RWPE2 (cell line): ENCODE measurements at regions not wholly inside any gene's neighbourhood (a gene's known extent, or its start where the extent isn't known, plus 50 kb on each side); places are given as distances from the start of the nearest gene placed in this dataset.

Experiments used
- ATAC-seq: fragments of 200-7000 bp; cut with Tn5 transposase; 3 replicates; pipeline ENCODE4 v1.9.1; 2021; ENCODE audit warnings: low read depth
- DNase-seq: peaks from one replicate; pipeline ENCODE4 v3.0.0-alpha.2; 2020; ENCODE audit warnings: low spot score
- H3K27ac ChIP-seq: fragments of 450-650 bp; 2 replicates; pipeline ENCODE4 v1.5.1; 2017; ENCODE audit warnings: mild to moderate bottlenecking; ENCODE audit not compliant: poor library complexity, severe bottlenecking
- H3K27me3 ChIP-seq: fragments of 250-450 bp; sonication (Bioruptor Pico); 2 replicates; pipeline ENCODE4 v1.5.1; 2021; ENCODE audit warnings: mild to moderate bottlenecking, moderate library complexity; ENCODE audit not compliant: insufficient read depth, poor library complexity, severe bottlenecking
- H3K36me3 ChIP-seq: fragments of 250-450 bp; sonication (Bioruptor Pico); 2 replicates; pipeline ENCODE4 v1.5.1; 2020; ENCODE audit warnings: low read depth, mild to moderate bottlenecking, moderate library complexity
- H3K4me1 ChIP-seq: fragments of 250-450 bp; sonication (Bioruptor Pico); 2 replicates; pipeline ENCODE4 v1.5.1; 2021; ENCODE audit warnings: mild to moderate bottlenecking, moderate library complexity; ENCODE audit not compliant: insufficient read depth, poor library complexity, severe bottlenecking
- H3K4me3 ChIP-seq: fragments of 250-450 bp; sonication (Bioruptor Pico); 2 replicates; pipeline ENCODE4 v1.5.1; 2021; ENCODE audit warnings: mild to moderate bottlenecking, moderate library complexity; ENCODE audit not compliant: severe bottlenecking
- H3K9me3 ChIP-seq: fragments of 250-450 bp; sonication (Bioruptor Pico); 2 replicates; pipeline ENCODE4 v1.5.1; 2021; ENCODE audit warnings: mild to moderate bottlenecking, moderate library complexity; ENCODE audit not compliant: severe bottlenecking
- CTCF ChIP-seq: fragments of 450-650 bp; IDR thresholded peaks from one replicate; pipeline ENCODE4 v1.5.1; 2017; ENCODE audit warnings: mild to moderate bottlenecking, moderate library complexity; ENCODE audit not compliant: poor library complexity, severe bottlenecking

- no peaks in the 10 kb centered on the region for H3K9me3 ChIP-seq
- no peaks in the 10 kb centered on the region for H3K36me3 ChIP-seq
- no peak for ATAC-seq
- DNase-seq: no peak
- peaks cover 16% of the 10 kb centered on the region for H3K27me3 ChIP-seq
- H3K4me1 ChIP-seq: no peaks in the 10 kb centered on the region
- no peak overlapping the region for H3K27ac ChIP-seq
- TF ChIP-seq CTCF: no peak
- no peak overlapping the region for H3K4me3 ChIP-seq
Observed at GRCh38 chr7:1344981-1345701, 112.5 kb downstream of the UNCX start.

GRCh38 chr7:1345796-1346755 lies 113.2 kb downstream of the MICALL2 start:
- Histone ChIP-seq H3K27ac (no peak overlapping the region), H3K9me3 (no peaks in the 10 kb centered on the region), H3K4me1 (no peaks in the 10 kb centered on the region), H3K36me3 (no peaks in the 10 kb centered on the region), H3K27me3 (peaks cover 21% of the 10 kb centered on the region), H3K4me3 (no peak overlapping the region)
- DNase-seq (no peak), ATAC-seq (no peak)
- no peak for TF ChIP-seq CTCF

DNA sequence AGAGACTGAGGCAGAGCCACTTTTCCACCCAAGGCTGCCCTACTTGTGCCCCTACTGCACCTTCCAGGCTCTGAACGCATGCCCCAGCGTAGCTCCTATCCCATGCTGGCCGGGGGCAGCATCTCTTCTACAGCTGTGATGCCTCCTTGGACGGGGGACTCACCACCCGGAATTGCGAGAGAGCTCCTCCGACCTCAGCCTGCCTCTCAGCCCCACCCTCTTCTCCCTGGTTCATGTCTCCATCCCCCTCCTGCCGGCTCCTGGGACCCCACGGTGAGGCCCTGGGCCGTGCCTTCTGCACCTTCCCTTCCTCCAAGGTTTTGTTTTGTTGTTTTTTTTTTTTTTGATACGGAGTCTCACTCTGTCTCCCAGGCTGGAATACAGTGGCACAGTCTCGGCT lies 112.4 kb downstream of the MICALL2 start:
- DNase-seq (no peak), ATAC-seq (no peak)
- Histone ChIP-seq H3K36me3 (no peaks in the 10 kb centered on the region), H3K27ac (no peak overlapping the region), H3K4me1 (no peaks in the 10 kb centered on the region), H3K9me3 (no peaks in the 10 kb centered on the region), H3K4me3 (no peak overlapping the region), H3K27me3 (peaks cover 26% of the 10 kb centered on the region)
- no peak for TF ChIP-seq CTCF

GRCh38 chr7:1348096-1348822 lies 111.0 kb downstream of the MICALL2 start:
- no peak for TF ChIP-seq CTCF
- H3K4me1 ChIP-seq: no peaks in the 10 kb centered on the region
- no peak overlapping the region for H3K27ac ChIP-seq
- H3K9me3 ChIP-seq: no peaks in the 10 kb centered on the region
- no peak overlapping the region for H3K4me3 ChIP-seq
- H3K36me3 ChIP-seq: no peaks in the 10 kb centered on the region
- no peak for DNase-seq
- peaks cover 32% of the 10 kb centered on the region for H3K27me3 ChIP-seq
- no peak for ATAC-seq
